Spleen (tissue), 7 donors: ENCODE measurements at regions not wholly inside any gene's neighbourhood (a gene's known extent, or its start where the extent isn't known, plus 50 kb on each side); places are given as distances from the start of the nearest gene placed in this dataset.

Source experiments
- CTCF ChIP-seq, 11 experiments: fragments of 200-600 bp in 7 of 11; fragments of 450-650 bp in 4 of 11; sonication (generic) in 4 of 11; IDR thresholded peaks in 8 of 11; conservative IDR thresholded peaks in 3 of 11; 1 replicate in 7 of 11; 2 replicates in 4 of 11; pipeline versions ENCODE4 v1.4.0 to v1.8.0; 2016 to 2021; ENCODE audit warnings: antibody characterized with exemption in 11 of 11, inconsistent platforms in 4 of 11, mild to moderate bottlenecking in 1 of 11
- POLR2AphosphoS5 ChIP-seq, 3 donors: sonication (generic); formaldehyde crosslinking; IDR thresholded peaks; one replicate each; pipeline ENCODE4 v1.5.1; 2017; ENCODE audit warnings: antibody characterized with exemption in 3 of 3
- donor health status: DM: no; HTN: no; CAD: no; lungs with moderate emphysema.
- donor health status: DM: no; HTN: no; CAD: no.
- donor health status: DM: no; HTN: no; CAD: no.

GRCh38 chr20:51937779-51938178 is 135.5 kb upstream of the SALL4 start:
- TF ChIP-seq CTCF (IDR thresholded peaks at IDR 0.05 in 8 of 11, conservative IDR thresholded peaks at IDR 0.05 in 3 of 11), result no peak
- no peak for TF ChIP-seq POLR2AphosphoS5 (IDR thresholded peaks at IDR 0.05)
